OCI-LY7 (cell line): ENCODE measurements at regions not wholly inside any gene's neighbourhood (a gene's known extent, or its start where the extent isn't known, plus 50 kb on each side); places are given as distances from the start of the nearest gene placed in this dataset.

Experiments
- CTCF ChIP-seq: fragments of 200-600 bp; sonication (generic); conservative IDR thresholded peaks from 2 replicates; pipeline ENCODE4 v1.5.1; 2014; ENCODE audit warnings: mild to moderate bottlenecking, antibody characterized with exemption, low read length, moderate library complexity, mixed read lengths
- EZH2phosphoT487 ChIP-seq: fragments of 200-600 bp; sonication (generic); IDR thresholded peaks from 2 replicates; pipeline ENCODE4 v1.6.1; 2018; ENCODE audit warnings: low read depth, borderline replicate concordance, mild to moderate bottlenecking, mixed run types, antibody characterized with exemption, low read length, moderate library complexity, mixed read lengths

- TF ChIP-seq CTCF (no peak), EZH2phosphoT487 (no peak)
These were observed 133.4 kb downstream of the OR2B2 start for GRCh38 chr6:27778625-27779417.
